ENCODE measurements at regions not wholly inside any gene's neighbourhood (a gene's known extent, or its start where the extent isn't known, plus 50 kb on each side); places are given as distances from the start of the nearest gene placed in this dataset.

GRCh38 chr5:156147261-156147943 is 179.6 kb upstream of the SGCD start:
- TF ChIP-seq CREM (CRISPR knock-in tag; IDR thresholded peaks at IDR 0.05) = no peak
- TF ChIP-seq CTCF (IDR thresholded peaks at IDR 0.05) = no peak
- no peak for TF ChIP-seq RORB (CRISPR knock-in tag; IDR thresholded peaks at IDR 0.05)
